Lower leg skin (tissue), 4 donors: ENCODE measurements at regions not wholly inside any gene's neighbourhood (a gene's known extent, or its start where the extent isn't known, plus 50 kb on each side); places are given as distances from the start of the nearest gene placed in this dataset.

Source experiments
- DNase-seq, 2 donors: peaks; one replicate each; pipeline ENCODE4 v3.0.0-alpha.2; 2019; ENCODE audit warnings: low spot score in 2 of 2
- H3K4me3 ChIP-seq: fragments of 200-600 bp; sonication (generic); 2 replicates; pipeline ENCODE4 v1.5.1; 2017; ENCODE audit warnings: mild to moderate bottlenecking, low read depth; ENCODE audit not compliant: poor library complexity, severe bottlenecking
- CTCF ChIP-seq, 3 donors: fragments of 450-650 bp; IDR thresholded peaks; one replicate each; pipeline ENCODE4 v1.5.1; 2016; ENCODE audit warnings: antibody characterized with exemption in 3 of 3, mild to moderate bottlenecking in 3 of 3, moderate library complexity in 2 of 3
- POLR2A ChIP-seq, 2 donors: fragments of 450-650 bp; IDR thresholded peaks; one replicate each; pipeline ENCODE4 v1.6.1; 2016 to 2017; ENCODE audit warnings: antibody characterized with exemption in 2 of 2, mild to moderate bottlenecking in 1 of 2, moderate library complexity in 1 of 2
- WGBS, 2 donors: methylation state at CpG; one replicate each; pipeline ENCODE4 v1.1.5; 2018; 5-methylcytosine and 5-hydroxymethylcytosine counted together
- intact Hi-C: fragments of 100-400 bp; cut with DNase I; formaldehyde crosslinking; loops from one replicate; pipeline ENCODE4 v1.15.0; 2023; ENCODE audit warnings: low total_unique reads

GRCh38 chr15:95866711-95867440 is 463.6 kb upstream of the NR2F2 start:
- no peak for TF ChIP-seq CTCF (IDR thresholded peaks at IDR 0.05)
- no peak for TF ChIP-seq POLR2A (IDR thresholded peaks at IDR 0.05)
- DNase-seq = no peak
- 87 to 89% methylated on average over 8 of the region's 8 CpGs for WGBS, 2 donors
- intact Hi-C loops = no loop called here
- H3K4me3 ChIP-seq = no peak overlapping the region

GRCh38 chr15:95868450-95868849 is 462.1 kb upstream of the NR2F2 start:
- intact Hi-C loops = no loop called here
- TF ChIP-seq POLR2A (IDR thresholded peaks at IDR 0.05) (no peak), CTCF (IDR thresholded peaks at IDR 0.05) (no peak)
- WGBS, 2 donors = 67 to 69% methylated on average over 5 of the region's 5 CpGs

GRCh38 chr15:95868970-95869369 is 461.5 kb upstream of the NR2F2 start:
- no peak for DNase-seq
- WGBS, 2 donors = 71 to 76% methylated on average over 13 of the region's 13 CpGs

More at GRCh38 chr15:95868450-95868849, 462.1 kb upstream of the NR2F2 start:
- no peak overlapping the region for H3K4me3 ChIP-seq
- no peak for DNase-seq

DNA sequence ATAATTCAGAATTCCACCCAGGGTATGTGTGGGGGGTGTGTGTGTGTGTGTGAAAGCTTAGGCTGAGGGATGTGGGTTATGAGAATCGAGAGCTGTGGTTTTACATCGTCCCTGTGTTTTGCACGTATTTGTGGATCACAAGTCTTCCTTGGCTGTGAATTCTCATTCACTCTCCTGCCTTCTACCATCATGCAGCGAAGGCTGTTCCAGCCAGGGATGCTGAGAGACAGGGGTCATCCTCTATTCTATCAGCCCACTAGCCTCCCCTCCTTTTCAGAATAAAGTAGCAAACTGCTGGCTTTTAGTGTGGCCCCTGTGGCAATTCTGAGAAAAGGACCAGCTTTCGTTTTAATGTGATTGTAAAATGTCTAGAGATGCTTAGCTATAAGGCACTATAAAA is 460.6 kb upstream of the NR2F2 start:
- TF ChIP-seq CTCF (IDR thresholded peaks at IDR 0.05) = no peak
- TF ChIP-seq POLR2A (IDR thresholded peaks at IDR 0.05) = no peak
- WGBS, 2 donors = 65 to 75% methylated on average over 5 of the region's 5 CpGs
- intact Hi-C loops = no loop called here
- DNase-seq = no peak
- no peak overlapping the region for H3K4me3 ChIP-seq

More at GRCh38 chr15:95868970-95869369, 461.5 kb upstream of the NR2F2 start:
- intact Hi-C loops = no loop called here
- no peak overlapping the region for H3K4me3 ChIP-seq
- TF ChIP-seq CTCF (IDR thresholded peaks at IDR 0.05) (no peak), POLR2A (IDR thresholded peaks at IDR 0.05) (no peak)

- no peak for DNase-seq
- 71 to 74% methylated on average over 3 of the region's 3 CpGs for WGBS, 2 donors
- intact Hi-C loops = no loop called here
- TF ChIP-seq POLR2A (IDR thresholded peaks at IDR 0.05) (no peak), CTCF (IDR thresholded peaks at IDR 0.05) (no peak)
- no peak overlapping the region for H3K4me3 ChIP-seq
Measured at GRCh38 chr15:95872366-95872771, 458.1 kb upstream of the NR2F2 start.

DNA sequence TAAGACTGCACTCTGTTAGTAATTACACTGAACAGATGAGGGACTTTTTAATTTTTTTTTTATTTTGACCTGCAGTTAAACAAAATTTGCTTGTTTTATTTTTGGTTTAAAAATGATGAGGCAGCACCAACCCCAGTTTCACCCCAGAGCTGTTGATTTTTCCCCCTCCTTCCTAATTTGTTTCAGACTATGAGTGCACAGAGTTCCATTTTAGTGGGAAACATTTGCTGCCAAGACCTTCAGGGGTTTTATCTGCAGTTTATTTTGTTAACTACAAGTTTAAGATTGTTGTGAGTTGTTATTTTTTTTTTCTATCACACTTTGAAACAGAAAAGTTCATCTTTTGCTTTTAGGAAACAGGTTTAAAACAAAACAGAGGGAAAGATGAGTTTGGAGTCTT is 455.9 kb upstream of the NR2F2 start:
- no peak overlapping the region for H3K4me3 ChIP-seq
- no peak for DNase-seq
- TF ChIP-seq CTCF (IDR thresholded peaks at IDR 0.05) (no peak), POLR2A (IDR thresholded peaks at IDR 0.05) (no peak)
- intact Hi-C loops = no loop called here
